GM03348 (cell line): ENCODE measurements at regions not wholly inside any gene's neighbourhood (a gene's known extent, or its start where the extent isn't known, plus 50 kb on each side); places are given as distances from the start of the nearest gene placed in this dataset.

Experiments used
- DNase-seq: peaks from one replicate; pipeline ENCODE4 v3.0.0; 2012; ENCODE audit warnings: low spot score

DNA sequence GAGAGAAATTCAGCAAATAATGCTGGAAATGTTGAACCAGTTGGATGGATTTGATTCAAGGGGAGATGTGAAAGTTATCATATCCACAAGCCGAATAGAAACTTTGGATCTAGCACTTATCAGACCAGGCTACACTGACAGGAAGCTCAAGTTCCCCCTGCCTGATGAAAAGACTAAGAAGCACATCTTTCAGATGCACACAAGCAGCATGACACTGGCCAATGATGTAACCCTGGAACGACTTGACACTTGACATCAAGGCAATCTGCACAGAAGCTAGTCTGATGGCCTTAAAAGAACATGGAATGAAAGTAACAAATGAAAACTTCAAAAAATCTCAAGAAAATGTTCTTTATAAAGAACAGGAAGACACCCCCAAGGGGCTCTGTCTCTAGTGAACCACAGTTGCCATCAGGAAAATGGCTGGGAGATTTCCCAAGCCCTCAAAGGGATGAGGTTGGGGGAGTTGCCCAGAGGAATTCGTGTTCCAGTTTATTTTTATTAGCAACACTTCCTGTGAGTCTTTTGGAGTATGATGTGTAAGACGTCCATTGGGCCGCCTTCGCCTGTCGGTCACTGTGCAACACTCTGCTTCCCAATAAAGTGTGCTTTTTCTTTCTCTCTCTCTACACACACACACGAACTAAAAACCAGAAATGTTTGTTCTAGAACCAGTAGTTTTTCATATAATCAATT, 200.0 kb downstream of the HIBADH start:
- no peak for DNase-seq

GRCh38 chr7:27464970-27465369, 197.7 kb downstream of the HIBADH start:
- no peak for DNase-seq

DNA sequence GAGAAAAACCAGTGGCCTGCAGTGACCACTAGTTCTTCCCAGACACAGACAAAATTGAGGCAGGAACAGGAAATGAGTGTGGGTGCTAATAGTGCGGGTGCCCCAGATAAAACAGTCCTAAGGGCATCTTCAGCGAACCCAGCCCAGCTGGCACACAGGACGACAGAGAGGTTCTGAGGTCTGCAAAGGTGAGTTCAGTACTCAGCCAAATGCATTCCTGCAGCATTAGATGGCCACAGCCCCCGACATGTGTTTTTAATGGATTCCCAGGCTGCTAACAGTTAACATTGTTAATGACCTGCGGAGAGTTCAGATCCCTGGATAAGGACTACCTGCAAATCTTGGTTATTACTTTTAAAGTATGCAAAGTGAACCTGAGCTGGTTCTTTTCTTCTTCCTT, 196.0 kb downstream of the HIBADH start:
- DNase-seq = no peak

DNA sequence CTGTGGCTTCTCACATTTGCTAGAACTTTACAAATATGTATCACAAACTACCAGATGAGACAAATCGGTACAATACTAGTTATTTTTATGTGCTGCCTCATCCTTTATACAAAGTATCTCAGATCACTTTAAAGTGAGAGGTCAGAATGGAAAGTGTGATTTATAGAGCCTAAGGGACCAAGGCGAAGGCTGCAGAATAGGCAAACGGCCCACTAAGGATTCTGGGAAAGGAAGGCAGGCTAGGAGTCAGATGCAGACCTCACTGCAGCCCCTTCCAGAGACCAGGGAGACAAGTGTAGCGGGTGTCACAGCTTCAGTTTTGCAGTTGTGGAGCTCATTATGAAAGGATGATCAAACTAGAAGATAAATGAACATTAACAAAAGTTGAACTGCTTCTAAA, 190.6 kb downstream of the HIBADH start:
- no peak for DNase-seq
